PC-9 (cell line): ENCODE measurements at regions not wholly inside any gene's neighbourhood (a gene's known extent, or its start where the extent isn't known, plus 50 kb on each side); places are given as distances from the start of the nearest gene placed in this dataset.
"Not testable (repeated sequence)": the region's sequence is repeated elsewhere in the genome, so short reads cannot be mapped to it uniquely, and the experiment has no call there.

Experiments
- BruUV-seq: library from RNA; stranded (reverse); fragments of 400-500 nt; replicated peaks from 2 replicates; lab custom pipeline; 2021; lab: Mats Ljungman, UMichigan
- CTCF ChIA-PET: fragments of 300-600 bp; sonication (Branson Sonifier 250); formaldehyde crosslinking; loops from one replicate; lab custom pipeline; 2022; ENCODE audit warnings: antibody characterized with exemption; lab: Charles Lee
- POLR2A ChIA-PET: fragments of 300-600 bp; sonication (Branson Sonifier 250); formaldehyde crosslinking; loops from one replicate; lab custom pipeline; 2022; ENCODE audit warnings: antibody characterized with exemption; ENCODE audit not compliant: unreplicated experiment; lab: Charles Lee
- DNase-seq, 2 experiments: peaks; one replicate each; pipeline versions ENCODE4 v3.0.0 to v3.0.0-alpha.2; 2015 to 2022; ENCODE audit warnings: mixed read lengths in 1 of 2
- H2AFZ ChIP-seq: fragments of 200-600 bp; sonication (generic); 2 replicates; pipeline ENCODE4 v1.8.1; 2017; ENCODE audit warnings: antibody characterized with exemption
- H3F3A ChIP-seq: fragments of 200-600 bp; sonication (generic); 2 replicates; pipeline ENCODE4 v1.8.1; 2017; ENCODE audit warnings: antibody characterized with exemption, mild to moderate bottlenecking, low read depth; ENCODE audit not compliant: insufficient read depth
- H3K27ac ChIP-seq: fragments of 200-600 bp; sonication (generic); 2 replicates; pipeline ENCODE4 v1.6.1; 2016; ENCODE audit warnings: mixed run types
- H3K27me3 ChIP-seq: fragments of 200-600 bp; sonication (generic); 2 replicates; pipeline ENCODE4 v1.6.1; 2016; ENCODE audit warnings: low read depth, mixed run types; ENCODE audit not compliant: insufficient read depth
- H3K36me3 ChIP-seq: fragments of 200-600 bp; sonication (generic); 2 replicates; pipeline ENCODE4 v1.6.1; 2016; ENCODE audit warnings: low read depth, mixed run types
- H3K4me1 ChIP-seq: fragments of 200-600 bp; sonication (generic); replicated peaks from 2 replicates; pipeline ENCODE4 v1.6.1; 2016; ENCODE audit warnings: mixed run types; ENCODE audit not compliant: insufficient read depth
- H3K4me2 ChIP-seq: fragments of 200-600 bp; sonication (generic); 2 replicates; pipeline ENCODE4 v1.6.1; 2017; ENCODE audit warnings: mixed run types
- H3K4me3 ChIP-seq: fragments of 200-600 bp; sonication (generic); 2 replicates; pipeline ENCODE4 v1.6.1; 2016; ENCODE audit warnings: mixed run types
- H3K79me2 ChIP-seq: fragments of 200-600 bp; sonication (generic); 2 replicates; pipeline ENCODE4 v1.6.1; 2017; ENCODE audit warnings: low read depth, mixed run types
- H3K9me2 ChIP-seq: fragments of 200-600 bp; sonication (generic); 2 replicates; pipeline ENCODE4 v1.8.1; 2017; ENCODE audit warnings: mild to moderate bottlenecking; ENCODE audit not compliant: insufficient read depth
- H3K9me3 ChIP-seq: fragments of 200-600 bp; sonication (generic); 2 replicates; pipeline ENCODE4 v1.8.1; 2016; ENCODE audit warnings: low read depth; ENCODE audit not compliant: insufficient read depth
- H4K20me1 ChIP-seq: fragments of 200-600 bp; sonication (generic); 2 replicates; pipeline ENCODE4 v1.8.1; 2017; ENCODE audit not compliant: insufficient read depth
- EZH2 ChIP-seq: fragments of 200-600 bp; sonication (generic); IDR thresholded peaks from 2 replicates; pipeline ENCODE4 v1.8.0; 2017; ENCODE audit warnings: antibody characterized with exemption, low read depth
- intact Hi-C: fragments of 100-400 bp; cut with micrococcal nuclease; formaldehyde crosslinking; loops from one replicate; pipeline ENCODE4 v1.10.0; 2022; ENCODE audit not compliant: unreplicated experiment
- TF ChIP-seq, protein P1 (sequence below): fragments of 200-600 bp; sonication (generic); conservative IDR thresholded peaks from 2 replicates; pipeline ENCODE4 v1.6.1; 2017; ENCODE audit warnings: mixed run types, antibody characterized with exemption, mild to moderate bottlenecking, moderate library complexity

DNA sequence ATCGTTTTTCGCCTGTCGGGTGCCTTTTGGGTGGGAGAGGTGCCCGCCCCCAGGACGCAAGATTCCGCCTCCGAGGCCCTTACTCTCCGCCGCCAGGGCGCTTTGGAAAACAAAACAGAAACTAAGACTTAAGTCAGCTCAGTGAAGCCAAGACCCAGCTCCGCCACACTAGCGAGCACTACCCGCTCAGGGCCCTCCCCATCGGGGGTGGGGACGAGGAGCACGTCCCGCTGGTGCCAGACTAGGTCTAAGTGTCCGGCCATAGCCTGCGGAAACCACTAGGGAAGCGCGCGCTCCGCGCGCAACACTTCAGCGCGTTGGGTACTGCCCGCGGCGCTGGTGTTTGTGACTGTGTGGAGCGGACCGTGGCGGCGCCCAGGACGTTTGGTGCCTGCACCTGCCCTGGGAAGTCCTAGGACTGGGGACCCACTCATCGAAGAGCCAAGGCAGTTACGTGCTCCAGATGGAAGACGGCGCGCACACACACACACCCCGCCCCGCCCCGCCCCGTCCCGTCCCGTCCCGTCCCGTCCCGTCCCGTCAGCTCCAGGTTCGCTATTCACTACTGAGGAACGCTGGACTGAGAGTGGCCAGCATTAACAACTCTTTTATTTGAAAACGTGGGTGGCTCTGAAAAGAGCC lies 57.6 kb upstream of the BOLA1 start:
- peaks cover 30% of the 10 kb centered on the region for H3K4me1 ChIP-seq
- peaks cover 15% of the 10 kb centered on the region for H3K36me3 ChIP-seq
- H3K27me3 ChIP-seq, H3K9me2 ChIP-seq, H2AFZ ChIP-seq, DNase-seq, H3K4me3 ChIP-seq, POLR2A ChIA-PET, intact Hi-C loops, BruUV-seq, H3K4me2 ChIP-seq, H3K9me3 ChIP-seq, H3K27ac ChIP-seq, CTCF ChIA-PET: not testable (repeated sequence)
- peaks cover 26% of the 10 kb centered on the region for H4K20me1 ChIP-seq
- H3K79me2 ChIP-seq = peaks cover 35% of the 10 kb centered on the region
- peaks cover 23% of the 10 kb centered on the region for H3F3A ChIP-seq

DNA sequence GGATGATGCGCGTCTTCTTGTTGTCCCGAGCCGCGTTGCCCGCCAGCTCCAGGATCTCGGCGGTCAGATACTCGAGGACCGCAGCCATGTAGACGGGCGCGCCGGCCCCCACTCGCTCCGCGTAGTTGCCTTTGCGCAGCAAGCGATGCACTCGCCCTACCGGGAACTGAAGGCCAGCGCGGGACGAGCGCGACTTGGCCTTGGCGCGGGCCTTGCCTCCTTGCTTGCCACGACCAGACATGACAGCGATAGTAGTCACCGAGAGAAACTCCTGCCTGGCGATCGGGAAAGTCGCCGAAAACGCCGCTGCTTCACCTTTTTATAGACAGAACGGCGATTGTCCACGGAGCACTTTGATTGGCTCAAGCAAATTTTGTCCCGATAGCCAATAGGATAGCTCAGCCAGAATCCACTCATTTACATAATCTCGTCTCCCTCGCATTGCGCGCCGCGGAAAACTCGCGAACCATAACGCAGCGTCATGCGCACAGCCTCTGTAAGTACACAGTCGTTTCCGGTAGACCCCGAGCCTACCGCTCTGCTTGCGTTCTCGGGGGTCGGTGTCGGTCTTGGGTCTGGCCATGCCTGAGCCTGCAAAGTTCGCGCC lies 56.8 kb upstream of the BOLA1 start:
- peaks cover 33% of the 10 kb centered on the region for H3K4me1 ChIP-seq
- DNase-seq, POLR2A ChIA-PET, intact Hi-C loops, H3K9me3 ChIP-seq, H3K4me3 ChIP-seq, H3K9me2 ChIP-seq, H3K27ac ChIP-seq, H3K4me2 ChIP-seq, H2AFZ ChIP-seq, H3K27me3 ChIP-seq: not testable (repeated sequence)
- TSS peak; percentile 53 for BruUV-seq
- peaks cover 23% of the 10 kb centered on the region for H3F3A ChIP-seq
- H4K20me1 ChIP-seq = peaks cover 26% of the 10 kb centered on the region
- peaks cover 43% of the 10 kb centered on the region for H3K79me2 ChIP-seq
- CTCF ChIA-PET = interaction anchor here (0.7 kb wide), 1 partner anchor 344 kb away, joined by 3 read pairs; no protein-coding TSS in a partner anchor
- peaks cover 18% of the 10 kb centered on the region for H3K36me3 ChIP-seq

DNA sequence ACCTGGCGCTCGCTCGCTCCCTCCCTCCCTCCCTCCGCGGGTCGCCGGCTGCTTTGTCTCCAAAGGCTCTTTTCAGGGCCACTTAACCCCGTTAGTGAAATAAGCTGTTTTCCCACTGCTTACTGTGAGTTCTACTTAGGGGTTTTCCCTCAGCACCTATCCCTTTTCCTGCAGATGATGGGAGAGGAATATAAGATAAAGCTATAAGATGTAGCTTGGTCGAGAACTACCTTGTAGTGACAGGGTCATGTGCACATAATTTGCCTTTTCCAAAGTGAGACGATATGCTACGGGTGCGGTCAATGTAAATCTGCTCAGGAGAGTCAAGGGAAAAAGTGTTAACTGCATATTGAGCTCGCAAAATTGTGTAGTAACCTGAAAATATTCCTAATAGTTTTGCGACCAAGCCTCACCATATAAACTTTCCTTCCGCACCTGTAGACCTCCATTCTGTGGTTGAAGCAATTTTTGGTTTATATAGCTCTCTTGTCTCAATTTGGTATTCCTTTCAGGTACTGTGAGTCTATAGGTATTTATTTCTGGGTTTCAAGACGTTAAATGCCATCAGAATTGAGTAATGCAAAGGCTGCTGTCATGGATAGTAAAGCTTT lies 55.8 kb upstream of the BOLA1 start:
- BruUV-seq = no TSS peak

More for the DNA sequence above, 55.8 kb upstream of the BOLA1 start:
- ChIA-PET POLR2A (interaction anchor here (0.6 to 0.9 kb wide), 3 partner anchors 43 to 520 kb away, joined by 3 to 24 read pairs (median 8); partner anchors contain the start of gene RPRD2), CTCF (interaction anchor here (0.7 to 1.0 kb wide), 2 partner anchors 343 kb away, joined by 3 to 4 read pairs; no protein-coding TSS in a partner anchor)
- Histone ChIP-seq H2AFZ (no peak overlapping the region), H4K20me1 (peaks cover 30% of the 10 kb centered on the region), H3F3A (peaks cover 29% of the 10 kb centered on the region), H3K4me1 (peaks cover 43% of the 10 kb centered on the region), H3K9me2 (no peaks in the 10 kb centered on the region), H3K27ac (peak overlapping the region; percentile 54), H3K36me3 (peaks cover 20% of the 10 kb centered on the region), H3K9me3 (no peaks in the 10 kb centered on the region), H3K79me2 (peaks cover 53% of the 10 kb centered on the region), H3K27me3 (no peaks in the 10 kb centered on the region), H3K4me3 (peak overlapping the region; percentile 100), H3K4me2 (peak overlapping the region; percentile 100)
- TF ChIP-seq, protein P1, sequence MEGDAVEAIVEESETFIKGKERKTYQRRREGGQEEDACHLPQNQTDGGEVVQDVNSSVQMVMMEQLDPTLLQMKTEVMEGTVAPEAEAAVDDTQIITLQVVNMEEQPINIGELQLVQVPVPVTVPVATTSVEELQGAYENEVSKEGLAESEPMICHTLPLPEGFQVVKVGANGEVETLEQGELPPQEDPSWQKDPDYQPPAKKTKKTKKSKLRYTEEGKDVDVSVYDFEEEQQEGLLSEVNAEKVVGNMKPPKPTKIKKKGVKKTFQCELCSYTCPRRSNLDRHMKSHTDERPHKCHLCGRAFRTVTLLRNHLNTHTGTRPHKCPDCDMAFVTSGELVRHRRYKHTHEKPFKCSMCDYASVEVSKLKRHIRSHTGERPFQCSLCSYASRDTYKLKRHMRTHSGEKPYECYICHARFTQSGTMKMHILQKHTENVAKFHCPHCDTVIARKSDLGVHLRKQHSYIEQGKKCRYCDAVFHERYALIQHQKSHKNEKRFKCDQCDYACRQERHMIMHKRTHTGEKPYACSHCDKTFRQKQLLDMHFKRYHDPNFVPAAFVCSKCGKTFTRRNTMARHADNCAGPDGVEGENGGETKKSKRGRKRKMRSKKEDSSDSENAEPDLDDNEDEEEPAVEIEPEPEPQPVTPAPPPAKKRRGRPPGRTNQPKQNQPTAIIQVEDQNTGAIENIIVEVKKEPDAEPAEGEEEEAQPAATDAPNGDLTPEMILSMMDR = no peak
- no peak for TF ChIP-seq EZH2
- intact Hi-C loops = no loop called here
- DNase-seq = peak in 1 of 2 experiments; percentile 36
